GM23248 (cell line): ENCODE measurements at regions not wholly inside any gene's neighbourhood (a gene's known extent, or its start where the extent isn't known, plus 50 kb on each side); places are given as distances from the start of the nearest gene placed in this dataset.
A peak's percentile ranks its signal among the peaks of the same experiment; 100 is the strongest.
"Not testable (repeated sequence)": the region's sequence is repeated elsewhere in the genome, so short reads cannot be mapped to it uniquely, and the experiment has no call there.

Experiments used
- DNase-seq: peaks from one replicate; pipeline ENCODE4 v3.0.0-alpha.2; 2015
- H2AFZ ChIP-seq: fragments of 200-600 bp; sonication (generic); 2 replicates; pipeline ENCODE4 v1.6.1; 2016; ENCODE audit warnings: antibody characterized with exemption
- H3F3A ChIP-seq: fragments of 200-600 bp; sonication (generic); 2 replicates; pipeline ENCODE4 v1.6.1; 2016; ENCODE audit warnings: mild to moderate bottlenecking, antibody characterized with exemption, mixed run types; ENCODE audit not compliant: insufficient read depth
- H3K27ac ChIP-seq: fragments of 200-600 bp; sonication (generic); 2 replicates; pipeline ENCODE4 v1.5.1; 2016; ENCODE audit warnings: mild to moderate bottlenecking
- H3K27me3 ChIP-seq: fragments of 200-600 bp; sonication (generic); replicated peaks from 2 replicates; pipeline ENCODE4 v1.6.1; 2016; ENCODE audit warnings: mild to moderate bottlenecking; ENCODE audit not compliant: insufficient read depth
- H3K36me3 ChIP-seq: fragments of 200-600 bp; sonication (generic); 2 replicates; pipeline ENCODE4 v1.6.1; 2016; ENCODE audit warnings: low read depth, mild to moderate bottlenecking
- H3K4me1 ChIP-seq: fragments of 200-600 bp; sonication (generic); 2 replicates; pipeline ENCODE4 v1.6.1; 2016; ENCODE audit warnings: mild to moderate bottlenecking; ENCODE audit not compliant: insufficient read depth
- H3K4me2 ChIP-seq: fragments of 200-600 bp; sonication (generic); one replicate; pipeline ENCODE4 v1.6.1; 2016; ENCODE audit warnings: mild to moderate bottlenecking; ENCODE audit not compliant: unreplicated experiment
- H3K4me3 ChIP-seq: fragments of 200-600 bp; sonication (generic); 2 replicates; pipeline ENCODE4 v1.5.1; 2016; ENCODE audit warnings: mild to moderate bottlenecking
- H3K79me2 ChIP-seq: fragments of 200-600 bp; sonication (generic); 2 replicates; pipeline ENCODE4 v1.6.1; 2016; ENCODE audit warnings: mild to moderate bottlenecking; ENCODE audit not compliant: insufficient read depth
- H3K9ac ChIP-seq: fragments of 200-600 bp; sonication (generic); 2 replicates; pipeline ENCODE4 v1.6.1; 2016; ENCODE audit warnings: mild to moderate bottlenecking
- H3K9me2 ChIP-seq: fragments of 200-600 bp; sonication (generic); 2 replicates; pipeline ENCODE4 v1.6.1; 2016; ENCODE audit warnings: mixed run types, mild to moderate bottlenecking, moderate library complexity; ENCODE audit not compliant: insufficient read depth
- H3K9me3 ChIP-seq: fragments of 200-600 bp; sonication (generic); one replicate; pipeline ENCODE4 v1.6.1; 2017; ENCODE audit warnings: low read depth
- H4K20me1 ChIP-seq: fragments of 200-600 bp; sonication (generic); 2 replicates; pipeline ENCODE4 v1.6.0; 2016; ENCODE audit not compliant: insufficient read depth
- EZH2 ChIP-seq: fragments of 200-600 bp; sonication (generic); IDR thresholded peaks from 2 replicates; pipeline ENCODE4 v1.6.1; 2018; ENCODE audit warnings: antibody characterized with exemption, mild to moderate bottlenecking; ENCODE audit not compliant: insufficient read depth, poor library complexity, severe bottlenecking
- EZH2phosphoT487 ChIP-seq: fragments of 200-600 bp; sonication (generic); IDR thresholded peaks from 2 replicates; pipeline ENCODE4 v1.6.1; 2018; ENCODE audit warnings: antibody characterized with exemption, moderate library complexity, mild to moderate bottlenecking, low read depth; ENCODE audit not compliant: insufficient read depth
- WGBS, 2 experiments: methylation state at CpG; one replicate each; pipeline ENCODE4 v1.1.6; 2015 to 2017; ENCODE audit warnings: low lambda C conversion rate in 2 of 2, low coverage in 1 of 2; ENCODE audit errors: missing lambda C conversion rate in 2 of 2; 5-methylcytosine and 5-hydroxymethylcytosine counted together
- in situ Hi-C: fragments of 300-500 bp; cut with MboI; formaldehyde crosslinking; loops from 2 replicates; pipeline ENCODE4 v1.15.0; 2020

GRCh38 chr15:26032162-26032846 is 169.2 kb upstream of the ATP10A start:
- Histone ChIP-seq H3F3A (no peaks in the 10 kb centered on the region), H3K9me3 (no peaks in the 10 kb centered on the region), H3K27me3 (no peaks in the 10 kb centered on the region; the same call in none of the 2 replicates), H3K4me2 (no peak overlapping the region), H3K79me2 (no peaks in the 10 kb centered on the region), H3K36me3 (no peaks in the 10 kb centered on the region), H2AFZ (no peak overlapping the region), H3K9ac (no peak overlapping the region), H3K9me2 (no peaks in the 10 kb centered on the region), H4K20me1 (no peaks in the 10 kb centered on the region), H3K4me1 (peaks cover 9% of the 10 kb centered on the region; the same call in 1 of the 2 replicates), H3K4me3 (no peak overlapping the region), H3K27ac (no peak overlapping the region)
- TF ChIP-seq EZH2 (no peak), EZH2phosphoT487 (no peak)
- WGBS, 2 experiments = 60 to 62% methylated on average over 9 of the region's 9 CpGs
- no peak for DNase-seq
- in situ Hi-C loops = no loop called here

DNA sequence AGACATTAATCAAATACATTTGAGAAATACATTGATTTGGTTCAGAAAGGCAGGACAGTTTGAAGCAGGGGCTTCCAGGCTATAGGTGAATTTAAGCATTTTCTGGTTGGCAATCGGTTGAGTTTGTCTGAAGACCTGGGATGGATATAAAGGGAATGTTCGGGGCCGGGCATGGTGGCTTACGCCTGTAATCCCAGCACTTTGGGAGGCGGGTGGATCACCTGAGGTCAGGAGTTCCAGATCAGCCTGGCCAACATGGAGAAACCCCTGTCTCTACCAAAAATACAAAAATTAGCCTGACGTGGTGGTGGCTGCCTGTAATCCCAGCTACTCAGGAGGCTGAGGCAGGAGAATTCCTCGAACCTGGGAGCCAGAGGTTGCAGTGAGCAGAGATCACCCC is 166.5 kb upstream of the ATP10A start:
- not testable (repeated sequence) for H3K36me3 ChIP-seq

GRCh38 chr15:26029146-26029545 is 166.0 kb upstream of the ATP10A start:
- TF ChIP-seq EZH2 (no peak), EZH2phosphoT487 (no peak)
- 60 to 62% methylated on average over 6 of the region's 6 CpGs for WGBS, 2 experiments
- in situ Hi-C loops = no loop called here

More for the DNA sequence above, 166.5 kb upstream of the ATP10A start:
- H3K27me3 ChIP-seq, H2AFZ ChIP-seq, in situ Hi-C loops, H3K4me3 ChIP-seq, H3K4me2 ChIP-seq, H3K9me2 ChIP-seq, DNase-seq, H3K4me1 ChIP-seq, H3K9me3 ChIP-seq, H3K79me2 ChIP-seq, H3F3A ChIP-seq, H4K20me1 ChIP-seq, H3K9ac ChIP-seq, H3K27ac ChIP-seq: not testable (repeated sequence)
- 62 to 66% methylated on average over 7 of the region's 7 CpGs for WGBS, 2 experiments

GRCh38 chr15:26028086-26028740 is 165.1 kb upstream of the ATP10A start:
- TF ChIP-seq EZH2phosphoT487 (no peak), EZH2 (no peak)
- Histone ChIP-seq H3K27me3 (no peaks in the 10 kb centered on the region; the same call in none of the 2 replicates), H3K4me2 (peak overlapping the region; percentile 48), H2AFZ (no peak overlapping the region), H3K4me3 (peak overlapping the region; percentile 31; the same call in 1 of the 2 replicates), H3K27ac (no peak overlapping the region), H3F3A (no peaks in the 10 kb centered on the region), H3K36me3 (no peaks in the 10 kb centered on the region), H3K79me2 (no peaks in the 10 kb centered on the region), H3K4me1 (peaks cover 9% of the 10 kb centered on the region; the same call in 1 of the 2 replicates), H3K9ac (no peak overlapping the region), H4K20me1 (no peaks in the 10 kb centered on the region), H3K9me3 (no peaks in the 10 kb centered on the region), H3K9me2 (no peaks in the 10 kb centered on the region)
- 49 to 51% methylated on average over 13 of the region's 13 CpGs for WGBS, 2 experiments
- peak; percentile 43 for DNase-seq
- in situ Hi-C loops = no loop called here

More at GRCh38 chr15:26029146-26029545, 166.0 kb upstream of the ATP10A start:
- Histone ChIP-seq H3K4me1 (peaks cover 9% of the 10 kb centered on the region; the same call in 1 of the 2 replicates), H3K27me3 (no peaks in the 10 kb centered on the region; the same call in none of the 2 replicates), H3K79me2 (no peaks in the 10 kb centered on the region), H3K4me3 (no peak overlapping the region), H3F3A (no peaks in the 10 kb centered on the region), H3K36me3 (no peaks in the 10 kb centered on the region), H3K27ac (no peak overlapping the region), H3K4me2 (no peak overlapping the region), H3K9me2 (no peaks in the 10 kb centered on the region), H2AFZ (no peak overlapping the region), H4K20me1 (no peaks in the 10 kb centered on the region), H3K9ac (no peak overlapping the region), H3K9me3 (no peaks in the 10 kb centered on the region)
- no peak for DNase-seq

GRCh38 chr15:26026671-26027070 is 163.5 kb upstream of the ATP10A start:
- H3K27ac ChIP-seq, H3K4me2 ChIP-seq, H3K27me3 ChIP-seq, H2AFZ ChIP-seq, in situ Hi-C loops, DNase-seq, H3K9me2 ChIP-seq, H3K36me3 ChIP-seq, H3K9me3 ChIP-seq, H3K4me1 ChIP-seq, H3K4me3 ChIP-seq, H3F3A ChIP-seq, H3K79me2 ChIP-seq, H4K20me1 ChIP-seq, H3K9ac ChIP-seq: not testable (repeated sequence)
- WGBS, 2 experiments = 65 to 66% methylated on average over 3 of the region's 3 CpGs
